Panc1 (cell line): ENCODE measurements at regions not wholly inside any gene's neighbourhood (a gene's known extent, or its start where the extent isn't known, plus 50 kb on each side); places are given as distances from the start of the nearest gene placed in this dataset.

Experiments
- POLR2AphosphoS5 ChIP-seq: IDR thresholded peaks from 2 replicates; pipeline ENCODE4 v1.6.1; 2012; ENCODE audit warnings: mild to moderate bottlenecking, low read depth, low read length, moderate library complexity
- TF ChIP-seq, protein P1 (sequence below): fragments of 450-650 bp; IDR thresholded peaks from 2 replicates; pipeline ENCODE4 v1.5.1; 2017; ENCODE audit warnings: mild to moderate bottlenecking

DNA sequence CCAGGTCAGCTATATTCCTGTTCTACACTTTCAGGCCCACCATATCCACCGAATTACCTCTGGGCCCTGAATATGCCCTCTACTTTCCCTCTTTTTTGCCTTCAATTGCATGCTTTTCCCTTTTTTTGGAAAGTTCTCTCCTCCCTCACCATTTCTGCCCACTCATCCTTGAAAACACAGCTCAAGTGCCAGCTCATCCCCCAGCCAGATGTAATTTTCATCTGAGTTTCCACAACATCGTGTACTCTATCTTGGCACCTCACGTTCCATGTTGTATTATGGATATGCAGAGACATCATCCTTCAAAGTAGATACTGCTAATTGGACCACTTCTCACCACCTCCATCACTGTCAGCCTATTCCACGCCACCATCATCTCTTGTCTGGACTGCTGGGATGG lies 129.8 kb upstream of the HSD17B12 start:
- no peak for TF ChIP-seq POLR2AphosphoS5
- TF ChIP-seq, protein P1, sequence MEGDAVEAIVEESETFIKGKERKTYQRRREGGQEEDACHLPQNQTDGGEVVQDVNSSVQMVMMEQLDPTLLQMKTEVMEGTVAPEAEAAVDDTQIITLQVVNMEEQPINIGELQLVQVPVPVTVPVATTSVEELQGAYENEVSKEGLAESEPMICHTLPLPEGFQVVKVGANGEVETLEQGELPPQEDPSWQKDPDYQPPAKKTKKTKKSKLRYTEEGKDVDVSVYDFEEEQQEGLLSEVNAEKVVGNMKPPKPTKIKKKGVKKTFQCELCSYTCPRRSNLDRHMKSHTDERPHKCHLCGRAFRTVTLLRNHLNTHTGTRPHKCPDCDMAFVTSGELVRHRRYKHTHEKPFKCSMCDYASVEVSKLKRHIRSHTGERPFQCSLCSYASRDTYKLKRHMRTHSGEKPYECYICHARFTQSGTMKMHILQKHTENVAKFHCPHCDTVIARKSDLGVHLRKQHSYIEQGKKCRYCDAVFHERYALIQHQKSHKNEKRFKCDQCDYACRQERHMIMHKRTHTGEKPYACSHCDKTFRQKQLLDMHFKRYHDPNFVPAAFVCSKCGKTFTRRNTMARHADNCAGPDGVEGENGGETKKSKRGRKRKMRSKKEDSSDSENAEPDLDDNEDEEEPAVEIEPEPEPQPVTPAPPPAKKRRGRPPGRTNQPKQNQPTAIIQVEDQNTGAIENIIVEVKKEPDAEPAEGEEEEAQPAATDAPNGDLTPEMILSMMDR, result no peak
